ENCODE measurements at regions not wholly inside any gene's neighbourhood (a gene's known extent, or its start where the extent isn't known, plus 50 kb on each side); places are given as distances from the start of the nearest gene placed in this dataset.

GRCh38 chr2:152231446-152231845, 55.9 kb upstream of the STAM2 start:
- no peak for TF ChIP-seq POLR2A (IDR thresholded peaks at IDR 0.05; ENCODE audit: low read length)
- TF ChIP-seq CHD4 (IDR thresholded peaks at IDR 0.05; ENCODE audit: borderline replicate concordance), result no peak
- no peak for TF ChIP-seq CTCF (IDR thresholded peaks at IDR 0.05)
